Heart left ventricle (tissue), 13 donors: ENCODE measurements at regions not wholly inside any gene's neighbourhood (a gene's known extent, or its start where the extent isn't known, plus 50 kb on each side); places are given as distances from the start of the nearest gene placed in this dataset.

Experiments
- POLR2A ChIP-seq, 2 donors: fragments of 450-650 bp; IDR thresholded peaks; one replicate each; pipeline ENCODE4 v1.6.1; 2017; ENCODE audit warnings: antibody characterized with exemption in 2 of 2, mild to moderate bottlenecking in 2 of 2, moderate library complexity in 2 of 2
- TF ChIP-seq, protein P1 (sequence below), 12 donors: fragments of 200-600 bp; sonication (generic) in 4 of 12; IDR thresholded peaks; one replicate each; pipeline versions ENCODE4 v1.5.0 to v1.8.0; 2018 to 2022; ENCODE audit warnings: antibody characterized with exemption in 12 of 12, mild to moderate bottlenecking in 5 of 12
- donor health status: ischemic (EF 13 %, LVEDD 7.1; RV severe dilation, severe dysfunction).
- donor health status: DM: no; HTN: yes; CAD: no.
- donor health status: DM: no; HTN: no; CAD: no.
- donor health status: ischemic (EF 25% LVEDD 6.9; RV normal size, moderate dysfunction).
- donor health status: ischemic (EF 25% LVEDD 5.7; RV mildly dilated, moderate dysfunction).
- donor health status: ischemic (EF 35%, LVEDD 5.7; RV mildly dilated, moderate dysfunction).
- donor health status: nonischemic (EF 11% LVEDD 7.7; RV severe dilation, severe dysfunction).
- donor health status: DM: yes; HTN: yes; CAD: no.
- donor health status: PGD.
- donor health status: ischemic (EF 29% LVEDD 5.4; RV normal size, mild dysfunction).
- donor health status: nonischemic (EF 23%, LVEDD 6.1; RV moderate dilation, normal function).

DNA sequence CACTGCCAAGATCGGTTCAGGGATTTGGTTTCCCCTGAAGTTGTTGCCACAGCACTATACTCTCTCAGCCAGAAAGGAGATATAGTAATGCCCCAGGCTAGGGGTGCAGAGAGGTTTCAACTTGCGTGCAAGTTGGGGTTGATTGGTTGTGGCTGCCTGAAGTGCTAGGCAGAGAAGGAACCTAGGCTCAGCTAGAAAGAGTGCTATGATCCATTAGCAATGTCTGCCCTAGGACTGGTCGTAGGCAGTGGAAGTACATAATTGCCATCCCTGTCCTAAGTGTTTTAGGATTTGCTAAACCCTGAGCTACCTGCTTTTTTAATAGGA is 136.6 kb upstream of the SMIM23 start:
- TF ChIP-seq, protein P1, sequence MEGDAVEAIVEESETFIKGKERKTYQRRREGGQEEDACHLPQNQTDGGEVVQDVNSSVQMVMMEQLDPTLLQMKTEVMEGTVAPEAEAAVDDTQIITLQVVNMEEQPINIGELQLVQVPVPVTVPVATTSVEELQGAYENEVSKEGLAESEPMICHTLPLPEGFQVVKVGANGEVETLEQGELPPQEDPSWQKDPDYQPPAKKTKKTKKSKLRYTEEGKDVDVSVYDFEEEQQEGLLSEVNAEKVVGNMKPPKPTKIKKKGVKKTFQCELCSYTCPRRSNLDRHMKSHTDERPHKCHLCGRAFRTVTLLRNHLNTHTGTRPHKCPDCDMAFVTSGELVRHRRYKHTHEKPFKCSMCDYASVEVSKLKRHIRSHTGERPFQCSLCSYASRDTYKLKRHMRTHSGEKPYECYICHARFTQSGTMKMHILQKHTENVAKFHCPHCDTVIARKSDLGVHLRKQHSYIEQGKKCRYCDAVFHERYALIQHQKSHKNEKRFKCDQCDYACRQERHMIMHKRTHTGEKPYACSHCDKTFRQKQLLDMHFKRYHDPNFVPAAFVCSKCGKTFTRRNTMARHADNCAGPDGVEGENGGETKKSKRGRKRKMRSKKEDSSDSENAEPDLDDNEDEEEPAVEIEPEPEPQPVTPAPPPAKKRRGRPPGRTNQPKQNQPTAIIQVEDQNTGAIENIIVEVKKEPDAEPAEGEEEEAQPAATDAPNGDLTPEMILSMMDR (IDR thresholded peaks at IDR 0.05): no peak
- TF ChIP-seq POLR2A (IDR thresholded peaks at IDR 0.05): no peak
